Thoracic aorta (tissue), 2 donors: ENCODE measurements at regions not wholly inside any gene's neighbourhood (a gene's known extent, or its start where the extent isn't known, plus 50 kb on each side); places are given as distances from the start of the nearest gene placed in this dataset.
"Not testable (repeated sequence)": the region's sequence is repeated elsewhere in the genome, so short reads cannot be mapped to it uniquely, and the experiment has no call there.

Experiments used
- ATAC-seq: fragments of 150-250 bp; one replicate; pipeline ENCODE4 v1.8.0; 2017; ENCODE audit warnings: low read depth; ENCODE audit not compliant: insufficient number of reproducible peaks, low FRiP score
- DNase-seq: peaks from one replicate; pipeline ENCODE4 v3.0.0-alpha.2; 2020; ENCODE audit warnings: low spot score
- H3K27ac ChIP-seq, 2 donors: fragments of 200-600 bp; sonication (generic); 1 replicate in 1 of 2; 2 replicates in 1 of 2; pipeline ENCODE4 v1.5.1; 2016; ENCODE audit warnings: mild to moderate bottlenecking in 2 of 2, moderate library complexity in 2 of 2
- H3K27me3 ChIP-seq: fragments of 200-600 bp; sonication (generic); replicated peaks from 2 replicates; pipeline ENCODE4 v1.6.0; 2016; ENCODE audit warnings: mild to moderate bottlenecking; ENCODE audit not compliant: insufficient read depth
- H3K36me3 ChIP-seq: fragments of 200-600 bp; sonication (generic); one replicate; pipeline ENCODE4 v1.5.1; 2016
- H3K4me1 ChIP-seq, 2 donors: fragments of 200-600 bp; sonication (generic); 1 replicate in 1 of 2; 2 replicates in 1 of 2; pipeline versions ENCODE4 v1.5.1 to v1.6.0; 2016; ENCODE audit warnings: low read depth in 2 of 2, mild to moderate bottlenecking in 1 of 2; ENCODE audit not compliant: control insufficient read depth in 1 of 2
- H3K4me3 ChIP-seq: fragments of 200-600 bp; sonication (generic); 2 replicates; pipeline ENCODE4 v1.5.1; 2016; ENCODE audit warnings: mild to moderate bottlenecking
- H3K9me3 ChIP-seq: fragments of 200-600 bp; sonication (generic); 2 replicates; pipeline ENCODE4 v1.5.1; 2016
- CTCF ChIP-seq: fragments of 200-600 bp; sonication (generic); IDR thresholded peaks from one replicate; pipeline ENCODE4 v1.5.1; 2019; ENCODE audit warnings: antibody characterized with exemption

GRCh38 chr6:8814440-8815000 is 379.2 kb upstream of the SLC35B3 start:
- no peaks in the 10 kb centered on the region for H3K27me3 ChIP-seq
- H3K4me3 ChIP-seq, result no peak overlapping the region
- no peak for DNase-seq
- no peaks in the 10 kb centered on the region for H3K9me3 ChIP-seq
- no peak overlapping the region for H3K27ac ChIP-seq
- TF ChIP-seq CTCF, result no peak
- H3K36me3 ChIP-seq, result no peaks in the 10 kb centered on the region
- no peak for ATAC-seq
- H3K4me1 ChIP-seq, result no peaks in the 10 kb centered on the region

GRCh38 chr6:8810325-8810724 is 375.0 kb upstream of the SLC35B3 start:
- Histone ChIP-seq H3K4me3 (no peak overlapping the region), H3K4me1 (no peaks in the 10 kb centered on the region), H3K27me3 (no peaks in the 10 kb centered on the region), H3K27ac (no peak overlapping the region), H3K9me3 (no peaks in the 10 kb centered on the region), H3K36me3 (no peaks in the 10 kb centered on the region)
- ATAC-seq (no peak), DNase-seq (no peak)
- TF ChIP-seq CTCF, result no peak

GRCh38 chr6:8809662-8810061 is 374.3 kb upstream of the SLC35B3 start:
- no peaks in the 10 kb centered on the region for H3K9me3 ChIP-seq
- no peaks in the 10 kb centered on the region for H3K36me3 ChIP-seq
- DNase-seq, result no peak
- H3K27ac ChIP-seq, result no peak overlapping the region
- no peaks in the 10 kb centered on the region for H3K4me1 ChIP-seq
- no peak for ATAC-seq
- H3K4me3 ChIP-seq, result no peak overlapping the region
- H3K27me3 ChIP-seq, result no peaks in the 10 kb centered on the region
- TF ChIP-seq CTCF, result no peak

GRCh38 chr6:8803181-8803760 is 367.9 kb upstream of the SLC35B3 start:
- H3K27me3 ChIP-seq, result no peaks in the 10 kb centered on the region
- H3K9me3 ChIP-seq, result no peaks in the 10 kb centered on the region
- DNase-seq (no peak), ATAC-seq (no peak)
- H3K27ac ChIP-seq, result no peak overlapping the region
- no peaks in the 10 kb centered on the region for H3K4me1 ChIP-seq
- no peaks in the 10 kb centered on the region for H3K36me3 ChIP-seq
- no peak for TF ChIP-seq CTCF
- H3K4me3 ChIP-seq, result no peak overlapping the region

GRCh38 chr6:8802397-8802796 is 367.1 kb upstream of the SLC35B3 start:
- not testable (repeated sequence) for H3K4me1 ChIP-seq, H3K27ac ChIP-seq, H3K27me3 ChIP-seq, H3K36me3 ChIP-seq, DNase-seq, H3K4me3 ChIP-seq, H3K9me3 ChIP-seq, ATAC-seq

GRCh38 chr6:8794420-8794819 is 359.1 kb upstream of the SLC35B3 start:
- no peak for TF ChIP-seq CTCF
- no peak for ATAC-seq
- Histone ChIP-seq H3K27me3 (no peaks in the 10 kb centered on the region), H3K4me3 (no peak overlapping the region), H3K27ac (no peak overlapping the region), H3K9me3 (no peaks in the 10 kb centered on the region), H3K4me1 (no peaks in the 10 kb centered on the region), H3K36me3 (no peaks in the 10 kb centered on the region)
- no peak for DNase-seq
